ENCODE measurements at regions not wholly inside any gene's neighbourhood (a gene's known extent, or its start where the extent isn't known, plus 50 kb on each side); places are given as distances from the start of the nearest gene placed in this dataset.
"Not testable (repeated sequence)": the region's sequence is repeated elsewhere in the genome, so short reads cannot be mapped to it uniquely, and the experiment has no call there.

DNA sequence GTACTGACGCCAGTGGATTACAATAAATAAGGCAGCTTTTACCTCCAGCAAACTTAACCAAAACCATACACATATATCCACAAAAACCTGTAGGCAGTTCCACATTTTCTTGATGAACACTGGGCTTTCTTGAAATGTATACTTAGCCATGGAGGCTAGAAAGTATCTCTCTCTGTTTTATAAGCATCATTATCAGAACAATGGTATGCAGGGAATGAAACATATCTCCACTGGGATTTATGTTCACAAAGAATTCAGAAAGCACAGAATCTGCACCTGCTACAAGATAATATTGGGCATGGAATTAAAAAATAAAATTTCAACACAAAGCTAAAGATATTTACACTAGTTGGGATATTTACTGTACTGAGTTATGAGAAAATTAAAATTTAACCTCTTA lies 126.1 kb upstream of the RASA1 start:
- Mint-ChIP-seq H3K27ac (no peak overlapping the region), H3K36me3 (no peaks in the 10 kb centered on the region), H3K4me1 (no peaks in the 10 kb centered on the region), H3K9me3 (ENCODE audit: low read depth) (no peaks in the 10 kb centered on the region), H3K4me3 (no peak overlapping the region), H3K27me3 (no peaks in the 10 kb centered on the region)
- no peak for DNase-seq
- CTCF ChIA-PET, result no interaction called here
- ATAC-seq, result no peak

DNA sequence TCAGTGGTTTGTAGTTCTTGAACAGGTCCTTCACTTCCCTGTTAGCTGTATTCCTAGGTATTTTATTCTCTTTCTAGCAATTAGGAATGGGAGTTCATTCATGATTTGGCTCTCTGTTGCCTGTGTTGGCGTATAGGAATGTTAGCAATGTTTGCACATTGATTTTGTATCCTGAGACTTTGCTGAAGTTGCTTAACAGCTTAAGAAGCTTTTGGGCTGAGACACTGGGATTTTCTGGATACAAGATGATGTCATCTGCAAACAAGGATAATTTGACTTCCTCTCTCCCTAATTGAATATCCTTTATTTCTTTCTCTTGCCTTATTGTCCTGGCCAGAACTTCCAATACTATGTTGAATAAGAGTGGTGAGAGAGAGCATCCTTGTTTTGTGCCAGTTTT lies 121.8 kb upstream of the RASA1 start:
- ATAC-seq; DNase-seq; H3K27ac Mint-ChIP-seq; H3K4me3 Mint-ChIP-seq; H3K36me3 Mint-ChIP-seq; H3K27me3 Mint-ChIP-seq; H3K9me3 Mint-ChIP-seq (ENCODE audit: low read depth); H3K4me1 Mint-ChIP-seq; CTCF ChIA-PET: not testable (repeated sequence)

DNA sequence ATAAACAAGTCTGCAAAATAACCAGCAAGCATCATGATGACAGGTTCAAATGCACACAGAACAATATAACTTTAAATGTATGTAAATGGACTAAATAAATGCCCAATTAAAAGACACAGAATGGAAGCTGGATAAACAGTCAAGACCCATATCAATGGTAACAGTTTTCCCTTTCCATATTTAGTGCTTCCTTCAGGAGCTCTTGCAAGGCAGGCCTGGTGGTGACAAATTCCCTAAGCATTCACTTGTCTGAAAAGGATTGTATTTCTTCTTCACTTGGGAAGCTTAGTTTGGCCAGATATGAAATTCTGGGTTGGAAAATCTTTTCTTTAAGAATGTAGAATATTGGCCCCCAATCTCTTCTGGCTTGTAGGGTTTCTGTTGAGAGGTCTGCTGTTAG lies 120.2 kb upstream of the RASA1 start:
- H3K9me3 Mint-ChIP-seq (ENCODE audit: low read depth), result no peaks in the 10 kb centered on the region
- CTCF ChIA-PET, result no interaction called here
- no peak overlapping the region for H3K27ac Mint-ChIP-seq
- no peak overlapping the region for H3K4me3 Mint-ChIP-seq
- no peaks in the 10 kb centered on the region for H3K27me3 Mint-ChIP-seq
- H3K36me3 Mint-ChIP-seq, result no peaks in the 10 kb centered on the region
- no peak for DNase-seq
- peaks cover 9% of the 10 kb centered on the region for H3K4me1 Mint-ChIP-seq
- ATAC-seq, result no peak

- Mint-ChIP-seq H3K4me1 (peaks cover 12% of the 10 kb centered on the region), H3K9me3 (ENCODE audit: low read depth) (no peaks in the 10 kb centered on the region), H3K27ac (no peak overlapping the region), H3K36me3 (no peaks in the 10 kb centered on the region), H3K4me3 (no peak overlapping the region), H3K27me3 (no peaks in the 10 kb centered on the region)
- DNase-seq, result no peak
- ATAC-seq, result no peak
- CTCF ChIA-PET, result no interaction called here
These were observed 117.1 kb upstream of the RASA1 start for GRCh38 chr5:87150630-87151029.

GRCh38 chr5:87151547-87151946 lies 116.1 kb upstream of the RASA1 start:
- Mint-ChIP-seq H3K9me3 (ENCODE audit: low read depth) (no peaks in the 10 kb centered on the region), H3K36me3 (no peaks in the 10 kb centered on the region), H3K27me3 (no peaks in the 10 kb centered on the region), H3K4me1 (peaks cover 12% of the 10 kb centered on the region), H3K4me3 (no peak overlapping the region), H3K27ac (no peak overlapping the region)
- CTCF ChIA-PET, result no interaction called here
- ATAC-seq, result peak; percentile 51
- DNase-seq, result no peak

DNA sequence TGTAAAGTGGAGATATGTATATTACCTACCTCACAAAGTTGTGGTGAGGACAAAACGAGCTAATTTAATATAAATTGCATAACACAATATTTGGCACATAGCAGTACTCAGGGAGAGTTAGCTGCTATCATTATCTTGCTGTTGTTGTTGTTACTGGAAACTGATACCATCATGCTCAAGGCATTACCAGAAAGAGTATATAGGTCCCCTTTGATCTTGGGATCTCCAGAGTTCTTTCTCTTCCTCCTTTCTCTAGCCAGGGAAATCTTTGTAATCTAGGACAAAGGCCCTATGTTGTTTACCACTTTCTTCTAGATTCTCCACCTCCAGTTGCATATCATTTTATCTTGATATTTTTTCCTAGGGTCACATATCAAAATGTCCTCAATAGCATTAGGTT lies 114.8 kb upstream of the RASA1 start:
- H3K36me3 Mint-ChIP-seq, result no peaks in the 10 kb centered on the region
- DNase-seq (no peak), ATAC-seq (no peak)
- H3K27me3 Mint-ChIP-seq, result no peaks in the 10 kb centered on the region
- H3K4me3 Mint-ChIP-seq, result no peak overlapping the region
- H3K4me1 Mint-ChIP-seq, result peaks cover 12% of the 10 kb centered on the region
- no peak overlapping the region for H3K27ac Mint-ChIP-seq
- no peaks in the 10 kb centered on the region for H3K9me3 Mint-ChIP-seq (ENCODE audit: low read depth)
- CTCF ChIA-PET, result no interaction called here

GRCh38 chr5:87154191-87154590 lies 113.5 kb upstream of the RASA1 start:
- CTCF ChIA-PET, result no interaction called here
- no peaks in the 10 kb centered on the region for H3K9me3 Mint-ChIP-seq (ENCODE audit: low read depth)
- no peak overlapping the region for H3K4me3 Mint-ChIP-seq
- H3K27ac Mint-ChIP-seq, result no peak overlapping the region
- H3K27me3 Mint-ChIP-seq, result no peaks in the 10 kb centered on the region
- no peaks in the 10 kb centered on the region for H3K36me3 Mint-ChIP-seq
- ATAC-seq (no peak), DNase-seq (no peak)
- peaks cover 12% of the 10 kb centered on the region for H3K4me1 Mint-ChIP-seq

DNA sequence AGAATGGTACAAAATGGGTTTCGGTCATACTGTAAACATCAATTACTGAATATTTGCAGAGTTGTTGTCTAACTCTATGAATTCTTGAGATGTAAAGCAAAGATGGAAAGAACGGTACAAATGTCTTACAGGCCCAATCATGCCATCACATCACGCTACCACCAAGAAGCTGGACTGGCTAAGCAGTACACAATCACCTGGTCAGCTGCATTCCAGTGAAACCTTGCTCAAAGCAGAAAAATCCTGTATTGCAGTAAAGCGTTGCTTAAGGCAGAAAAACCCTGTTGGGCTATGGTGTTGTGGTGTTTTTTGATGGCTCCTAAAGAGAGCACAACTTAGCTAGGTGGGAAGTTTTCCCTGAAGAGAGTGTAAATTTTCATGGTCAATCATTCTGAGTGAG lies 112.6 kb upstream of the RASA1 start:
- Mint-ChIP-seq H3K4me3 (no peak overlapping the region), H3K27me3 (no peaks in the 10 kb centered on the region), H3K9me3 (ENCODE audit: low read depth) (no peaks in the 10 kb centered on the region), H3K4me1 (peaks cover 12% of the 10 kb centered on the region), H3K27ac (no peak overlapping the region), H3K36me3 (no peaks in the 10 kb centered on the region)
- CTCF ChIA-PET, result no interaction called here
- no peak for DNase-seq
- no peak for ATAC-seq

DNA sequence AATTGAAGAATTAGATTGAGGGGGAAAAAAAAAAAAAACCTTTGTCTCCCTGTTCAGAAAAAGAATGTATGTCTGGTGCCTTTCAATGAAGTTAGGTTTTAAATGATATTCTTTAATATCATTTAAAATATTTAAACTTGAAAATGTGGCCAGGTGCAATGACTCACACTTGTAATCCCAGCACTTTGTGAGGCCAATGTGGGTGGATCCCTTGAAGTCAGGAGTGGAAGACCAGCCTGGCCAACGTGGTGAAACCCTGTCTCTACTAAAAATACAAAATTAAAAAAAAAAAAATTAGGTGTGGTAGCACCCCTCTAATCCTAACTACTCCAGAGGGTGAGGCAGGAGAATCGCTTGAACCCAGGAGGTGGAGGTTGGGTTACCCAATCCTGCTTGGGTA lies 111.1 kb upstream of the RASA1 start:
- CTCF ChIA-PET, result no interaction called here
- H3K36me3 Mint-ChIP-seq, result no peaks in the 10 kb centered on the region
- H3K4me3 Mint-ChIP-seq, result no peak overlapping the region
- DNase-seq, result no peak
- no peaks in the 10 kb centered on the region for H3K9me3 Mint-ChIP-seq (ENCODE audit: low read depth)
- H3K4me1 Mint-ChIP-seq, result peaks cover 6% of the 10 kb centered on the region
- no peaks in the 10 kb centered on the region for H3K27me3 Mint-ChIP-seq
- H3K27ac Mint-ChIP-seq, result no peak overlapping the region
- ATAC-seq, result no peak

DNA sequence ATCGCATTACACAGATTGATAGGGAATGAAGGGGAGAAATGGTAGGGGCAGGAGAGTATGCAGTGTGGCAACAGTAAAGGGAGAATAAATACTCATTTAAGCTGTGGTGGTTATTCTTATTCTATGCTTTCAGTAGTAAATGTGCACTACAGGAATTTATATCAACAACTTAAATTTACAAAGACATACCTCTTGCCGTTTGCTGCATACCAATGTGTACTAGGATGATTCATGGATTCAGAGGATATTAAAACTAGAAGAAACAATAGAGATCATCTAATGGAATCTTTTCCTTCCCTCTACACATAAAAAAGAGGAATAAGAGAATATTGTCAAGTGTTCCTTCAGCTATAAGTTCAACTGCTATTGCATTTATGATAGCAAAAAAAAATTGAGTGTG lies 103.3 kb upstream of the RASA1 start:
- no peaks in the 10 kb centered on the region for H3K9me3 Mint-ChIP-seq (ENCODE audit: low read depth)
- CTCF ChIA-PET, result no interaction called here
- no peaks in the 10 kb centered on the region for H3K4me1 Mint-ChIP-seq
- H3K4me3 Mint-ChIP-seq, result no peak overlapping the region
- H3K27ac Mint-ChIP-seq, result no peak overlapping the region
- DNase-seq, result no peak
- no peaks in the 10 kb centered on the region for H3K36me3 Mint-ChIP-seq
- no peaks in the 10 kb centered on the region for H3K27me3 Mint-ChIP-seq
- no peak for ATAC-seq

GRCh38 chr5:87169300-87169991 lies 98.2 kb upstream of the RASA1 start:
- H3K27ac Mint-ChIP-seq, result no peak overlapping the region
- no peaks in the 10 kb centered on the region for H3K4me1 Mint-ChIP-seq
- no peaks in the 10 kb centered on the region for H3K36me3 Mint-ChIP-seq
- DNase-seq (no peak), ATAC-seq (no peak)
- H3K9me3 Mint-ChIP-seq (ENCODE audit: low read depth), result no peaks in the 10 kb centered on the region
- no peak overlapping the region for H3K4me3 Mint-ChIP-seq
- CTCF ChIA-PET, result interaction anchor here (0.9 kb wide), 1 partner anchor 13 kb away, joined by 3 read pairs; no protein-coding TSS in a partner anchor
- H3K27me3 Mint-ChIP-seq, result no peaks in the 10 kb centered on the region

DNA sequence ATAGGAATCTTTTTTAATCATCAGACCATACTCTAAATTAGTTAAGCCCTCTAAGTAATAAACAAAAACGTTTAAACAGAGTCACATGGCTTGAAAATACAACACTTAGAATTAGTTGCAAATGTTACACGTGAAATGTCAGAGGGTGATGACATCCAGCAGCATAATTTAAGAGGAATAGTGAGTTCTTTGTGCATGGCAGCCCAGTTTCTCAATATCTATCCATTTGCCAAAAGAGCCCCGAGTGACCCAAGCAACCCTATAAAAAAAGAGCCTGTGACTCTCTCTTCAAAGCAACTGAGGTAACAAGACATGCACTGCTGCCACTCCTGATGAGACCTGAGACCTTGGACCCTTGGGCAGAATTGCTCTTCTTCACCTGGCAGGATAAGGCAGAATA lies 96.9 kb upstream of the RASA1 start:
- CTCF ChIA-PET, result no interaction called here
- Mint-ChIP-seq H3K27ac (no peak overlapping the region), H3K4me3 (no peak overlapping the region), H3K4me1 (no peaks in the 10 kb centered on the region), H3K9me3 (ENCODE audit: low read depth) (no peaks in the 10 kb centered on the region), H3K36me3 (no peaks in the 10 kb centered on the region), H3K27me3 (no peaks in the 10 kb centered on the region)
- ATAC-seq, result no peak
- no peak for DNase-seq

GRCh38 chr5:87182649-87183048 lies 85.0 kb upstream of the RASA1 start:
- no peaks in the 10 kb centered on the region for H3K36me3 Mint-ChIP-seq
- peaks cover 7% of the 10 kb centered on the region for H3K4me1 Mint-ChIP-seq
- CTCF ChIA-PET, result interaction anchor here (0.8 to 1.4 kb wide), 2 partner anchors 14 kb away, joined by 3 read pairs; no protein-coding TSS in a partner anchor
- no peaks in the 10 kb centered on the region for H3K9me3 Mint-ChIP-seq (ENCODE audit: low read depth)
- no peaks in the 10 kb centered on the region for H3K27me3 Mint-ChIP-seq
- DNase-seq (no peak), ATAC-seq (no peak)
- no peak overlapping the region for H3K4me3 Mint-ChIP-seq
- no peak overlapping the region for H3K27ac Mint-ChIP-seq

DNA sequence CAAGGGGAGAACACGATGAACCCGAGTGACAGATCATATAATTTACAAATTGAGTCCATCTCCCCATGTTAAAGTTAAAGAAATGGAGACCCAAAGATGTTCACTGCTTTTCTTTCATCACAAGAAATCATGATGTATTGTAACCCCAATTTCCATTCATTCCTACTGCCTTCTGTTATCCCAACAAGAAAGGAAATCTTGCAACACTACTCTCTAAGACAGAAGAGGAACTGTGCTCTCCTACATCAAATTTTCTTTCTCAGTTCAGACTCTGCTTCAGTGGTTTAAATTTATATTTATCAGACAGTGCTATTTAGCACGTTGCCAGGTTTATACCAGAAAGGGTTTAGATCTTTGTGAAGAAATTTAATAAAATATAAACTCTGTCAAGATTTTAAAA lies 83.8 kb upstream of the RASA1 start:
- H3K4me1 Mint-ChIP-seq, result peaks cover 7% of the 10 kb centered on the region
- H3K4me3 Mint-ChIP-seq, result no peak overlapping the region
- no peaks in the 10 kb centered on the region for H3K9me3 Mint-ChIP-seq (ENCODE audit: low read depth)
- CTCF ChIA-PET, result no interaction called here
- no peaks in the 10 kb centered on the region for H3K36me3 Mint-ChIP-seq
- DNase-seq (no peak), ATAC-seq (no peak)
- no peak overlapping the region for H3K27ac Mint-ChIP-seq
- H3K27me3 Mint-ChIP-seq, result no peaks in the 10 kb centered on the region

DNA sequence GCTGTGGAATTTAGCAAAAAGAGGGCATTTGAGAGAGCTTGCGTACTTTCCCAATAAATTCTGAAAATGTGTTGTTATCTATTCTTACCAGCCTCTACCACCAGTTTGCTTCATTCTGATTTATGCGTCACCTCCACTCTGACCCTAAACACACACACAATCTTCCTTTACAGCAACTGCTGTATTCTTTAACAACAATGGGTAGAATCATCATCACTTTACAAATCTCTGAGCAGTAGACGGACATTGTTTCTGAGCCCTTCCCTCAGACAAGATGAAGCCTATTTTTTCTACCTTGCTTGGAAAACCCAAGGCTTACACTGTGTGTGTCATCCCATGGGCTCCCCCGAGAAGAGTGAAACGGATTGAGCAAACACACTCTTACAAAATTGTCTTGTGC lies 83.1 kb upstream of the RASA1 start:
- no peaks in the 10 kb centered on the region for H3K27me3 Mint-ChIP-seq
- no peaks in the 10 kb centered on the region for H3K36me3 Mint-ChIP-seq
- CTCF ChIA-PET, result no interaction called here
- no peaks in the 10 kb centered on the region for H3K9me3 Mint-ChIP-seq (ENCODE audit: low read depth)
- no peak for ATAC-seq
- H3K27ac Mint-ChIP-seq, result no peak overlapping the region
- H3K4me1 Mint-ChIP-seq, result peaks cover 7% of the 10 kb centered on the region
- H3K4me3 Mint-ChIP-seq, result no peak overlapping the region
- DNase-seq, result no peak

Measured in activated CD8-positive, alpha-beta memory T cell treated with anti-CD3 and anti-CD28 coated beads, Interleukin-2, amount 10 ng/mL, durations not matched to agents 7 days and 5 days (primary cell).